Caco-2 (cell line): ENCODE measurements at regions not wholly inside any gene's neighbourhood (a gene's known extent, or its start where the extent isn't known, plus 50 kb on each side); places are given as distances from the start of the nearest gene placed in this dataset.

Experiments
- BruUV-seq: library from RNA; stranded (reverse); fragments of 400-500 nt; replicated peaks from 2 replicates; lab custom pipeline; 2021; lab: Mats Ljungman, UMichigan
- CTCF ChIA-PET: fragments of 300-600 bp; sonication (Branson Sonifier 250); formaldehyde crosslinking; loops from one replicate; lab custom pipeline; 2022; ENCODE audit warnings: antibody characterized with exemption; lab: Charles Lee
- POLR2A ChIA-PET: fragments of 300-600 bp; sonication (Branson Sonifier 250); formaldehyde crosslinking; loops from one replicate; lab custom pipeline; 2022; ENCODE audit warnings: antibody characterized with exemption; lab: Charles Lee
- DNase-seq, 2 experiments: peaks; one replicate each; pipeline versions ENCODE4 v3.0.0 to v3.0.0-alpha.2; 2020 to 2022
- H3K27me3 ChIP-seq: replicated peaks from 2 replicates; pipeline ENCODE4 v1.6.0; 2011; ENCODE audit warnings: low read length; ENCODE audit not compliant: control insufficient read depth, insufficient read depth
- H3K36me3 ChIP-seq: 2 replicates; pipeline ENCODE4 v1.5.1; 2011; ENCODE audit warnings: low read length; ENCODE audit not compliant: control insufficient read depth, insufficient read depth
- H3K4me1 ChIP-seq: fragments of 250-450 bp; sonication (Bioruptor Pico); 2 replicates; pipeline ENCODE4 v1.5.1; 2020; ENCODE audit warnings: mild to moderate bottlenecking
- H3K4me3 ChIP-seq: 2 replicates; pipeline ENCODE4 v1.5.1; 2011; ENCODE audit warnings: low read depth, mild to moderate bottlenecking, control low read depth, low read length
- H3K9me3 ChIP-seq: fragments of 250-450 bp; sonication (Bioruptor Pico); 2 replicates; pipeline ENCODE4 v1.5.1; 2020; ENCODE audit warnings: mild to moderate bottlenecking, moderate library complexity
- H3K27ac Mint-ChIP-seq: one replicate; pipeline ENCODE4 v1.8.0; 2022; ENCODE audit warnings: mixed read lengths; ENCODE audit not compliant: unreplicated experiment
- H3K27me3 Mint-ChIP-seq: one replicate; pipeline ENCODE4 v1.8.0; 2022; ENCODE audit warnings: mixed read lengths; ENCODE audit not compliant: insufficient read depth, unreplicated experiment
- H3K36me3 Mint-ChIP-seq: one replicate; pipeline ENCODE4 v1.8.0; 2022; ENCODE audit warnings: mild to moderate bottlenecking, mixed read lengths; ENCODE audit not compliant: insufficient read depth, unreplicated experiment
- H3K4me1 Mint-ChIP-seq: one replicate; pipeline ENCODE4 v1.8.0; 2022; ENCODE audit warnings: low read depth, mixed read lengths; ENCODE audit not compliant: unreplicated experiment
- H3K4me3 Mint-ChIP-seq: one replicate; pipeline ENCODE4 v1.8.0; 2022; ENCODE audit warnings: mild to moderate bottlenecking, moderate library complexity, mixed read lengths; ENCODE audit not compliant: unreplicated experiment
- H3K9me3 Mint-ChIP-seq: one replicate; pipeline ENCODE4 v1.8.0; 2022; ENCODE audit warnings: mixed read lengths; ENCODE audit not compliant: unreplicated experiment
- CTCF ChIP-seq, 2 experiments: fragments of 200-600 bp in 1 of 2; IDR thresholded peaks; 1 replicate in 1 of 2; 2 replicates in 1 of 2; pipeline versions ENCODE4 v1.5.1 to v1.8.0; 2011 to 2022; ENCODE audit warnings: antibody characterized with exemption in 1 of 2, control low read depth in 1 of 2, inconsistent platforms in 1 of 2, low read depth in 1 of 2, low read length in 1 of 2, mild to moderate bottlenecking in 1 of 2, moderate library complexity in 1 of 2; ENCODE audit not compliant: insufficient read depth in 1 of 2, severe bottlenecking in 1 of 2, unreplicated experiment in 1 of 2
- intact Hi-C: fragments of 100-400 bp; cut with micrococcal nuclease; formaldehyde crosslinking; loops from one replicate; pipeline ENCODE4 v1.10.0; 2022; ENCODE audit not compliant: unreplicated experiment

- Histone ChIP-seq H3K4me3 (no peak overlapping the region), H3K9me3 (no peaks in the 10 kb centered on the region), H3K36me3 (no peaks in the 10 kb centered on the region), H3K27me3 (no peaks in the 10 kb centered on the region), H3K4me1 (no peaks in the 10 kb centered on the region)
- Mint-ChIP-seq H3K36me3 (no peaks in the 10 kb centered on the region), H3K4me3 (no peak overlapping the region), H3K27ac (no peak overlapping the region), H3K27me3 (no peaks in the 10 kb centered on the region), H3K4me1 (no peaks in the 10 kb centered on the region), H3K9me3 (no peaks in the 10 kb centered on the region)
- POLR2A ChIA-PET: no interaction called here
- no peak for DNase-seq
- no TSS peak for BruUV-seq
- intact Hi-C loops: no loop called here
- CTCF ChIA-PET: no interaction called here
- no peak for TF ChIP-seq CTCF (IDR thresholded peaks at IDR 0.05; ENCODE audit: insufficient read depth in 1 of 2, low read depth in 1 of 2, low read length in 1 of 2, severe bottlenecking in 1 of 2, unreplicated experiment in 1 of 2)
These were observed 790.8 kb downstream of the PCDH18 start for GRCh38 chr4:136741468-136741867.

GRCh38 chr4:136740326-136740725, 792.0 kb downstream of the PCDH18 start:
- BruUV-seq: no TSS peak
- no peak for DNase-seq
- H3K4me3 ChIP-seq: no peak overlapping the region
- TF ChIP-seq CTCF (IDR thresholded peaks at IDR 0.05; ENCODE audit: insufficient read depth in 1 of 2, low read depth in 1 of 2, low read length in 1 of 2, severe bottlenecking in 1 of 2, unreplicated experiment in 1 of 2): no peak
- no peaks in the 10 kb centered on the region for H3K27me3 ChIP-seq
- intact Hi-C loops: no loop called here
- ChIA-PET CTCF (no interaction called here), POLR2A (no interaction called here)
- Mint-ChIP-seq H3K4me1 (no peaks in the 10 kb centered on the region), H3K27ac (no peak overlapping the region), H3K36me3 (no peaks in the 10 kb centered on the region), H3K4me3 (no peak overlapping the region), H3K27me3 (peaks cover 3% of the 10 kb centered on the region), H3K9me3 (no peaks in the 10 kb centered on the region)
- no peaks in the 10 kb centered on the region for H3K9me3 ChIP-seq
- no peaks in the 10 kb centered on the region for H3K4me1 ChIP-seq
- H3K36me3 ChIP-seq: no peaks in the 10 kb centered on the region

GRCh38 chr4:136737066-136737465, 795.2 kb downstream of the PCDH18 start:
- H3K9me3 Mint-ChIP-seq: no peaks in the 10 kb centered on the region
- H3K4me1 Mint-ChIP-seq: no peaks in the 10 kb centered on the region
- Histone ChIP-seq H3K4me3 (no peak overlapping the region), H3K27me3 (no peaks in the 10 kb centered on the region), H3K9me3 (no peaks in the 10 kb centered on the region), H3K36me3 (no peaks in the 10 kb centered on the region), H3K4me1 (no peaks in the 10 kb centered on the region)
- POLR2A ChIA-PET: no interaction called here
- BruUV-seq: no TSS peak
- no peak overlapping the region for H3K27ac Mint-ChIP-seq
- H3K36me3 Mint-ChIP-seq: no peaks in the 10 kb centered on the region
- CTCF ChIA-PET: no interaction called here
- no peak for TF ChIP-seq CTCF (IDR thresholded peaks at IDR 0.05; ENCODE audit: insufficient read depth in 1 of 2, low read depth in 1 of 2, low read length in 1 of 2, severe bottlenecking in 1 of 2, unreplicated experiment in 1 of 2)
- H3K27me3 Mint-ChIP-seq: peaks cover 7% of the 10 kb centered on the region
- no peak for DNase-seq
- intact Hi-C loops: no loop called here
- H3K4me3 Mint-ChIP-seq: no peak overlapping the region
